T47D (cell line): ENCODE measurements at regions not wholly inside any gene's neighbourhood (a gene's known extent, or its start where the extent isn't known, plus 50 kb on each side); places are given as distances from the start of the nearest gene placed in this dataset.
"Not testable (repeated sequence)": the region's sequence is repeated elsewhere in the genome, so short reads cannot be mapped to it uniquely, and the experiment has no call there.

Source experiments
- DNase-seq, 2 experiments: peaks; one replicate each; pipeline versions ENCODE4 v3.0.0 to v3.0.0-alpha.2; 2011 to 2012; ENCODE audit warnings: low read depth in 1 of 2, low spot score in 1 of 2
- JUND ChIP-seq: IDR thresholded peaks from 2 replicates; pipeline ENCODE4 v1.6.1; 2012; ENCODE audit warnings: low read depth
- in situ Hi-C: cut with HindIII; loops from 2 replicates; pipeline ENCODE4 v1.10.0; 2016; ENCODE audit warnings: low sequenced_read_pairs, low pct_unique_long_range_greater_than_20kb

DNA sequence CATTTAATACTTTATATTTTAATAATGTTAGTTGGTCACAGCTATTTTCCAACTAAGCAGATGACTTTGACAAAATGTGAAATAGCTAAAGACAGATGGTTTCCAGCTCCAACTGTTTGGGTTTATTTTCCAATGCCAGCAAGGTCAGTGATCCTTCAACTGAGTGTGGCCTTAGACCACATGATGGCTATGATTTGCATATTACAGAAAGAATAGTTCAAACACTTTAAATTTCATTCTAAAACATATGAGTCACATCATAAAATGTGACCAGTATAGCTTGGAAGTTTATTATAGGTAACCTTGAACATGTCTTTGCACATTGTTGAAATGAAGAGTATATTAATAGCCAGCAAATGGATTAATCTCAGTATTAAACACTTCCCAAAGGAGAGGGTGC, 454.0 kb upstream of the C1orf87 start:
- in situ Hi-C loops, result no loop called here
- TF ChIP-seq JUND, result no peak
- DNase-seq, result no peak

DNA sequence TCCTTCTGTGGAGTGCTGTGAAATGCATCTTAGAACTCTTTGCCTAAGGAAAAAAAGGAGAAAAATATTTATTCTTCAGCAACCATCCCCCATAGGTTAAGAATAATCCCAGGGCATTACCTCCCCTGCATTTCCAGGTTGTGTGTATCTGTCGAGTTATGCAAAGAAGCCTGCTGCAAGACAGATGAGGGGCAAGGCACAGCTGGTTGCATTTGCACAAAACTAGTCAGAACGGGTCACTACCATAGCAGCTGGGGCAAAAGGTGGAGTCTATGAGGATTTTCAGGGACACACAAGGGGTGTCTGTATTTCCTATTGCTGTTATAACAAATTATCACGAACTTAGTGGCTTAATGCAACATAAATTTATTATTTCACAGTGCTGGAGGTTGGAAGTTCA, 443.4 kb upstream of the C1orf87 start:
- TF ChIP-seq JUND, result no peak
- in situ Hi-C loops, result no loop called here
- no peak for DNase-seq

DNA sequence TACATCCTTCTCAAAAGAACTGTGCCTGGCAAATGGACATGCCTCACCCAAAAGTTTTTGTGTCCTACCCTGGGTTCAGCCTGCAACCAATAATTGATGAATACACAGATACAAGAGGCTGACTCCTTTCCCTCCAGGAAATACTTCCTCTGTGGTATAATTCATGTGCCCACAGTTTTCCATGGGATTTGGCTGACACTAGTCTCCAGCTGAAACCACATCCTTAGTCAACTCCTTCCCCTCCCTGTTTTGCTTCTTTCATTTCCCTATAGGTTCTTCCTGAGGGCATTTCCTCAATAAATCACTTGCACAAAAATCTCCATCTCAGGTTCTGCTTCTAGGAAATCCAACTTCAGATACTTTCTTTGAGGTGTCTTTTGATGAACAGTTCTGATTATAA, 436.6 kb upstream of the C1orf87 start:
- in situ Hi-C loops, result no loop called here
- no peak for TF ChIP-seq JUND
- no peak for DNase-seq

DNA sequence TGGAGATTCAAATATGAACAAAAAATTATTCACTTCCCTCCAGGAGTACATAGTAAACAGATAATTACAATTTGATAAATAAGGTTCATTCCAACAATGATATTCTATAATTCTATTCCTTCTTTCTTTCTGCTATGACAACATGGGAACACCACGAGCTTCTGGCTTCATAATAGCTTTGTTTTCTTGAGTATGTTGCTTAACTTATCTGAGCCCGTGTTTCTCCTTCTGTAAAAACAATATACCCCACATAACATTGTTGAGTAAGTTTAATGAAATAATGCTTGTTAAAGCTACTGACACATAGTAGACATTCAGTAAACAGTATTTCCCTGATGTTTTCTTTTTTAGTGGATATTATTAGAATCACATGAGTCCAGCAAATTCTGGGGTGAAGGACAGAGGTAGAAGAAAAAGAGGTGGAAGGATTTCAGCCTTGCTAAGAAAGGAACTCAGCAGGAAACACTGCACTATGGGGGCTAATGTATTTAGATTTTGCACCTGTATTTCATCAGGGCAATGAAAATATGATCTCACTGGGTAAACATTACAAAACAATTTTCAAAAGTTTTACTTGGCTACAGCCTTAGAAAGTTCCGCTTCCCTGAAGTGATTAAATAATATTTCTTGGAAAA, 430.8 kb upstream of the C1orf87 start:
- TF ChIP-seq JUND, result no peak
- in situ Hi-C loops, result no loop called here
- DNase-seq, result no peak

DNA sequence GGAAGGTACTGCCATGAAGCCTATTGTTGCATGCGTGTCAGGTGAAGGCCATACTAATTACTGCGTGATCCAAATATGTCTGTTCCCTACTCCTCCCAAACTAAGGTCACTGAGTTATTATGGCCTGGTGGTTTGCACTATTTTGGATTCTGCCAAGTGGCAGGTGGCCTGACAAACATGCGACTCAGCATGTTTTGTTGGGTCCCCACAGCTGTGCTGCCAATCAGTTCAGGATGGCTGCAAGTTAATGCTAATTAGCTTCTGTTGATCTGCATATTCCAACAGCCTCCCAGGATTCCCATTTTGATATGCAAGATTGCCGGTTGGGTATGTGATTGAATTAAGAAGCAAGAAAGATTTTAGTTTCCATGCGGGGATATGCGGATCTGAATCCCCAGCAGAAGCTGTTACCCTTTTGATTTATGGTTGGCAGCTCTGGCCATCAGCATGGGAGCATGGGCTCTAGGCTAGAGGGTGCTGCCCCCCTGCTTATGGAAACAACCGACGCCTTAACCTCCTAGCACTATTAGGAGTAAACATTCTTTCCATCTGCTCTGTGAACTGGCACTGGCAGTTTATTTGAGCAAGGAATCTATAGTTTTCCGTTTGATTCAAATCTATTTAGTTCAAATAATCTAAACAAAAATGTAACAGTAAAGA, 429.8 kb upstream of the C1orf87 start:
- no peak for DNase-seq
- in situ Hi-C loops, result no loop called here

DNA sequence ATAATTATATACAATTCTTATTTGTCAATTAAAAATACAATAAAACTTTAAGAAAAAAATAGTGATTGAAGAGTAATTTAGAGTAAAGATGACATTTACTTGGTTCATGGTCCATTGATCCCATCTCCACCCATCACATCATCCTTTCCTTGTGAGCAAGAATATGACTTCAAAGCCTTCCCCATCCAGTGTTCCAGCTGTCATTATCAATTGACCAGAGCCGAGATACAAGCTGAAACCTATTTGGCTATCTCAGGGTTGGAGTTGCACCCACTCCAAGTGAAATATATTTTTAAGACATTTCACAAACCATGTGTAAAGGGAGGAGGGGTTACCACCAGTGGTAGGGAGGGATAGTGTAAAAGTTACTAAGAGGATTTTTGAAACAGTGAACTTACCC, 428.9 kb upstream of the C1orf87 start:
- DNase-seq, result no peak
- in situ Hi-C loops, result no loop called here
- no peak for TF ChIP-seq JUND

More for the DNA sequence above, 429.8 kb upstream of the C1orf87 start:
- TF ChIP-seq JUND, result no peak

DNA sequence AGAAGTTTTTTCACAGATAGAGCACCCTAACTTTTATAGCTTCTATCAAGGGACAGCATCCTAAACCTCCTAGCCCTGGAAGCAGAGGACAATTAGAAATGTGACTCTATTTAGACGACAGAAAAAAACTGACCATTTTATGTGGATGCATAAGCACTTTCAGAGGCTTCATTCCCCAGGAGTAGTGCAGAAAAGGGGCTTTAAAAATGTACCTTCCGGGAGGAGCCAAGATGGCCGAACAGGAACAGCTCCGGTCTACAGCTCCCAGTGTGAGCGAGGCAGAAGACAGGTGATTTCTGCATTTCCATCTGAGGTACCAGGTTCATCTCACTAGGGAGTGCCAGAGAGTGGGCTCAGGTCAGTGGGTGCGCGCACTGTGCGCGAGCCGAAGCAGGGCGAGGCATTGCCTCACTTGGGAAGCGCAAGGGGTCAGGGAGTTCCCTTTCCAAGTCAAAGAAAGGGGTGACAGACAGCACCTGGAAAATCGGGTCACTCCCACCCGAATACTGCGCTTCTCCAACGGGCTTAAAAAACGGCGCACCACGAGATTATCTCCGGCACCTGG, 416.4 kb upstream of the C1orf87 start:
- in situ Hi-C loops, DNase-seq: not testable (repeated sequence)

DNA sequence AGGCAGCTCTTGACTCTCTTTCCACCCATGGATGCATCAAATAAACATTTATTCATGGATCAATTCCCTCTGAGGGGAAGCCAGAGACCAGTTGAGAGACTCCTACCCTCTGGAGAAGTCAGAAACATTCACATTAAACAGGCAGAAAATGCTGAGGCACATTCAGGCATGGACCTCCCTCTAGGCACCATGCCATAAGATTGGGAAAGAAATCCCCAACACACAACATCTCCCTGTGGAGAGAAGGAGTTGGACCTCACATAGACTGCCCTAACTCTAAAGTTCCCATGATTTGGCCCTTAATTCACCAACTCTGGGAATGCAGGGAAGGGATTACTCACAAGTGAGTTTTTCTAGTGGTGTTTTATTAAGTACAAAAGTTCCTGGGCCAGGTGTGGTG, 415.3 kb upstream of the C1orf87 start:
- no peak for DNase-seq
- no peak for TF ChIP-seq JUND
- in situ Hi-C loops, result no loop called here

DNA sequence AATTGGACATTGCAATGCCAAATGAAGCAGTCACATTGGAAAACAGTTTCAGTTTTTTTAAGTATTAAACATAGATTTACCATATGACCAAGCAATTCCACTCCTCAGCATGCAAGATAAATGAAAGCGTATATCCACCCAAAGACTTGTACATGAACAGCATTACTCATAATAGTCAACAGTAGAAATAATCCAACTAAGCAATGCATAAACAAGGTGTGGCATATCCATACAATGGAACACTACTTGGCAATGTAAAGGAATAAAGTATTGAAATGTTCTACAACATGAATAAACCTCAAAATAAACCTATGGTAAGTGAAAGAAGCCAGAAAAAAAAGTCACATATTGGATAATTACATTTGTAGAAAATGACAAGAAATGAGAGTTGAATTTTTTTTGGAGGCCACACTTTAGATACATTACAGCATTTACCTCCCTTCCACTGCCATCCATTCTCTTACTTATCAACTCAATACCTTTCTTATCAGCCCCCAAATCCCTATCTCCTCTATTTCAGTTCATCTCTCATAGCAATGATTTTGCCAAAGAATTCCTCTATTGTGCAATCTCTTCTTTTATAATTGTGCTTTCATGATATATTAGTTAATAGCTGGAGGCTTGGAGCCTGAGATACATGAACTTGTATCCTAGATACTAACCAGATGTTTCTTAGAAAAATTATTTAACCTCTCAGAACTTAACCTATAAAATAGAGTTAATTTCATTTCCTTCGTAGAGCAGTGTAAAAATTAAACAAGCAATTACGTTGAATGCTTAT, 414.2 kb upstream of the C1orf87 start:
- in situ Hi-C loops, result no loop called here
- DNase-seq, result no peak
- TF ChIP-seq JUND, result no peak

DNA sequence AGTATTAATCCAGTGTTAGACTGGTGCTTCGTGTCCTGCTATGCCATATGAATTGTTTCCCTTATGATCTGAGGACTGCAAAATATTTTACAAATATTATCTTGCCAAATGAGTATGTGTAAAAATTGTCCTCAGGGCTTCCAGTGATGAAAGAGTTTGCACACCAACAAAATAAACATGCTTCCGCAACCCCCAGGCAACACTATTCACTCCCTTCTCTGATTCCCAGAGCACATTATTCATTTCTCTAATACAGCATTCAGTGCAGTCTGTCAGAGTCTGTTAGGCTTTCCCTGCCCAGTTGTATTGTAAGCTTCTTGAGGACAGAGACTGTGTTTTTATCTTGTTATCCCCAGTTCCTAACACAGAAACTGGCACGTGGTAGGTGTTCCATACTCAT, 409.9 kb upstream of the C1orf87 start:
- DNase-seq, result peak in 1 of 2 experiments; percentile 15
- no peak for TF ChIP-seq JUND
- in situ Hi-C loops, result no loop called here

DNA sequence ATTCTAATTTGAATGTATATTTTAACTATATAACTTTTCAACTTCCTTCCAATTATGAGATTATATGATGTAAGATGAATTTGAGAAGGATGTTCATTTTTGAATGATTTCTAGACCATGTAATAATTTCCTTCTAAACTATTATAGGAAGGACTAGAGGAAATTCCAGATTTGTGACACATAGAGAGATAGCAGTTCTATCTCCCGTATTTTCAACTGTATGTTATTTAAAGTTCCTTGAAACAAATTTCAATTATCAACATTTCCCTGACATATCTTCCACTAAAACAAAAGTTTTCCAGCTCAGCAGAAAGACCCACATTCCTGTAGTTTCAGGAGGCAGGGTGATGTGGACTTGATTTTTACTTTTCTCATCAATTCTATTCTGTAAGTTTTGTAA, 396.7 kb upstream of the C1orf87 start:
- in situ Hi-C loops, result no loop called here
- TF ChIP-seq JUND, result no peak
- DNase-seq, result no peak

DNA sequence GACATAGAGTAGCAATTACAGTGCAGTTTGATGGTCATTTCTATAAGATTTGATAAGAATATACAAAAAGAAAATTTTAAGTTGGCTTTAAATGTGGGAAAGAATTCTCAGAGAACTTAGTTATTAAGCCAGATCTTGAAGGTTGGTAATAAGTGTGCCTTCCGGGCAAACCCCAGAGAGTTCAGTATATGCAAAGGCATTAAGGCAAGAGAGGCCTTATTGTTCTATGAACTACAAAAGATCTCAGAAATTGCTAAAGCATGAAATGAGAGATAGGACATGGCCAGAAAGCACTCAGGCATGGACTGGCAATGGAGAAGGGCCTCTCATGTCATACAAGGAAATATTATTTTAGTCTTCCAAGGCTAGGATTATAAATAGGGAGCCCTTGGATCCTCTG, 390.2 kb upstream of the C1orf87 start:
- DNase-seq, result no peak
- no peak for TF ChIP-seq JUND
- in situ Hi-C loops, result no loop called here

DNA sequence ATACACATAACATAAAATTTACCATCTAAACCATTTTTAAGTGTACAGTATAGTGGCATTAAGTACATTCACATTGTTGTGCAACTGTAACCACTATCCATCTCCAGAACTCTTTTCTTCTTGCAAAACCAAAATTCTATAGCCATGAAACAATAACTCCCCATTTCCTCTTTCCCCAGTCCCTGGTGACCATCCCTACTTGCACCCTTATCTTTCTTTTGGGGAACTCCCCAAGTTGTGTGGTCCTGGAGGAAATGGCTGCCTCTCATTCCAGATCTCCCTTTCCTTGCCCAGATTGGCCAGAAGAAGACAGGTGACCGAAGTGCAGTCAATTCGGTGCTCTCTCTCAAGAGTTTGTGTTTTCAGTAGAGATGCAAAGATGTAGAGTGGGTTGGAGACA, 389.6 kb upstream of the C1orf87 start:
- DNase-seq, result no peak
- in situ Hi-C loops, result no loop called here
- no peak for TF ChIP-seq JUND
